ENCODE measurements at regions not wholly inside any gene's neighbourhood (a gene's known extent, or its start where the extent isn't known, plus 50 kb on each side); places are given as distances from the start of the nearest gene placed in this dataset.

GRCh38 chr19:57068311-57068710 lies 51.5 kb upstream of the USP29 start:
- no peak for TF ChIP-seq CTCF (IDR thresholded peaks at IDR 0.05; ENCODE audit: borderline replicate concordance, extremely low read depth, low read length, poor library complexity, severe bottlenecking)
- TF ChIP-seq EZH2 (IDR thresholded peaks at IDR 0.05; ENCODE audit: borderline replicate concordance, low read depth, low read length, severe bottlenecking) = no peak
